CD8-positive, alpha-beta memory T cell (primary cell): ENCODE measurements at regions not wholly inside any gene's neighbourhood (a gene's known extent, or its start where the extent isn't known, plus 50 kb on each side); places are given as distances from the start of the nearest gene placed in this dataset.
"Not testable (repeated sequence)": the region's sequence is repeated elsewhere in the genome, so short reads cannot be mapped to it uniquely, and the experiment has no call there.

Experiments
- CTCF ChIA-PET: fragments of 350-600 bp; sonication (Branson Sonifier 250); formaldehyde crosslinking; loops from one replicate; lab custom pipeline; 2021; ENCODE audit warnings: antibody characterized with exemption; lab: Charles Lee
- POLR2A ChIA-PET: fragments of 350-600 bp; sonication (Branson Sonifier 250); formaldehyde crosslinking; loops from one replicate; lab custom pipeline; 2021; ENCODE audit warnings: antibody characterized with exemption; lab: Charles Lee
- DNase-seq, 5 donors: peaks; one replicate each; pipeline versions ENCODE4 v3.0.0 to v3.0.0-alpha.2; 2020 to 2022; ENCODE audit warnings: mixed read lengths in 1 of 5
- H3K27ac ChIP-seq: one replicate; pipeline ENCODE4 v1.7.0; 2013; ENCODE audit warnings: low read depth, mild to moderate bottlenecking, low read length, moderate library complexity
- H3K27me3 ChIP-seq: 2 replicates; pipeline ENCODE4 v1.7.0; 2013; ENCODE audit warnings: low read length, mild to moderate bottlenecking; ENCODE audit not compliant: insufficient read depth, poor library complexity, severe bottlenecking
- H3K36me3 ChIP-seq: 2 replicates; pipeline ENCODE4 v1.7.0; 2013; ENCODE audit warnings: mild to moderate bottlenecking, low read length, moderate library complexity; ENCODE audit not compliant: insufficient read depth
- H3K4me1 ChIP-seq: 2 replicates; pipeline ENCODE4 v1.7.0; 2013; ENCODE audit warnings: mild to moderate bottlenecking, low read length, moderate library complexity; ENCODE audit not compliant: insufficient read depth
- H3K4me3 ChIP-seq: 2 replicates; pipeline ENCODE4 v1.7.0; 2013; ENCODE audit warnings: mild to moderate bottlenecking, low read length
- H3K9me3 ChIP-seq: 2 replicates; pipeline ENCODE4 v1.7.0; 2013; ENCODE audit warnings: mild to moderate bottlenecking, low read length
- H3K27ac Mint-ChIP-seq, 8 donors: one replicate each; pipeline ENCODE4 v1.8.0; 2020 to 2021; ENCODE audit warnings: mixed read lengths in 8 of 8, mild to moderate bottlenecking in 6 of 8, inconsistent platforms in 3 of 8, moderate library complexity in 3 of 8
- H3K27me3 Mint-ChIP-seq, 2 donors: one replicate each; pipeline ENCODE4 v1.8.0; 2020 to 2021; ENCODE audit warnings: mixed read lengths in 2 of 2, mild to moderate bottlenecking in 1 of 2, moderate library complexity in 1 of 2
- H3K36me3 Mint-ChIP-seq, 3 donors: one replicate each; pipeline ENCODE4 v1.8.0; 2020 to 2021; ENCODE audit warnings: mixed read lengths in 3 of 3, inconsistent platforms in 1 of 3, mild to moderate bottlenecking in 1 of 3
- H3K4me1 Mint-ChIP-seq, 3 donors: one replicate each; pipeline ENCODE4 v1.8.0; 2020 to 2021; ENCODE audit warnings: mixed read lengths in 3 of 3, inconsistent platforms in 1 of 3, mild to moderate bottlenecking in 1 of 3
- H3K4me3 Mint-ChIP-seq, 7 donors: one replicate each; pipeline ENCODE4 v1.8.0; 2020 to 2021; ENCODE audit warnings: mixed read lengths in 7 of 7, mild to moderate bottlenecking in 6 of 7, moderate library complexity in 4 of 7, inconsistent platforms in 2 of 7
- H3K9me3 Mint-ChIP-seq, 5 donors: one replicate each; pipeline ENCODE4 v1.8.0; 2020 to 2022; ENCODE audit warnings: mixed read lengths in 5 of 5, mild to moderate bottlenecking in 3 of 5, moderate library complexity in 2 of 5, inconsistent platforms in 1 of 5

- H3K27me3 Mint-ChIP-seq, result not testable (repeated sequence)
Measured at GRCh38 chr1:184829496-184829895, 74.8 kb upstream of the EDEM3 start.

GRCh38 chr1:184828369-184828717 lies 73.7 kb upstream of the EDEM3 start:
- H3K9me3 Mint-ChIP-seq, result no peaks in the 10 kb centered on the region
- Histone ChIP-seq H3K36me3 (no peaks in the 10 kb centered on the region), H3K9me3 (no peaks in the 10 kb centered on the region), H3K27me3 (no peaks in the 10 kb centered on the region), H3K27ac (no peak overlapping the region), H3K4me1 (no peaks in the 10 kb centered on the region), H3K4me3 (no peak overlapping the region)
- POLR2A ChIA-PET, result no interaction called here
- no peak for DNase-seq
- H3K4me3 Mint-ChIP-seq, result no peak overlapping the region
- peaks cover 0 to 9% (median 2%) of the 10 kb centered on the region in 3 donors for H3K4me1 Mint-ChIP-seq
- peak overlapping the region in 5 of 8 donors; percentile 22 to 76 (median 29) for H3K27ac Mint-ChIP-seq
- CTCF ChIA-PET, result interaction anchor here (0.6 to 1.3 kb wide), 3 partner anchors 37 to 398 kb away, joined by 3 to 4 read pairs (median 4); no protein-coding TSS in a partner anchor
- H3K36me3 Mint-ChIP-seq, result peaks cover 13 to 77% (median 35%) of the 10 kb centered on the region in 3 donors
- H3K27me3 Mint-ChIP-seq, result no peaks in the 10 kb centered on the region

More at GRCh38 chr1:184829496-184829895, 74.8 kb upstream of the EDEM3 start:
- Mint-ChIP-seq H3K27ac (peak overlapping the region in 3 of 8 donors; percentile 27 to 61 (median 33)), H3K36me3 (peaks cover 13 to 67% (median 33%) of the 10 kb centered on the region in 3 donors)
- H3K4me3 ChIP-seq, H3K27me3 ChIP-seq, H3K4me1 Mint-ChIP-seq, H3K9me3 Mint-ChIP-seq, DNase-seq, H3K27ac ChIP-seq, H3K4me1 ChIP-seq, H3K4me3 Mint-ChIP-seq, H3K9me3 ChIP-seq, H3K36me3 ChIP-seq: not testable (repeated sequence)
- ChIA-PET POLR2A (interaction anchor here (0.7 to 1.0 kb wide), 2 partner anchors 15 to 109 kb away, joined by 3 to 9 read pairs; no protein-coding TSS in a partner anchor), CTCF (interaction anchor here (1.3 to 3.1 kb wide), 2 partner anchors 41 to 153 kb away, joined by 3 to 11 read pairs; no protein-coding TSS in a partner anchor)

- Histone ChIP-seq H3K4me3 (no peak overlapping the region), H3K27ac (no peak overlapping the region), H3K9me3 (no peaks in the 10 kb centered on the region), H3K4me1 (no peaks in the 10 kb centered on the region), H3K27me3 (no peaks in the 10 kb centered on the region), H3K36me3 (no peaks in the 10 kb centered on the region)
- CTCF ChIA-PET, result interaction anchor here (0.6 to 1.3 kb wide), 3 partner anchors 37 to 399 kb away, joined by 3 to 4 read pairs (median 4); no protein-coding TSS in a partner anchor
- no peaks in the 10 kb centered on the region for H3K9me3 Mint-ChIP-seq
- H3K4me3 Mint-ChIP-seq, result no peak overlapping the region
- H3K27me3 Mint-ChIP-seq, result no peaks in the 10 kb centered on the region
- H3K27ac Mint-ChIP-seq, result peak overlapping the region in 4 of 8 donors; percentile 22 to 76 (median 39)
- peaks cover 0 to 9% (median 2%) of the 10 kb centered on the region in 3 donors for H3K4me1 Mint-ChIP-seq
- peaks cover 17 to 80% (median 39%) of the 10 kb centered on the region in 3 donors for H3K36me3 Mint-ChIP-seq
- no peak for DNase-seq
- POLR2A ChIA-PET, result no interaction called here
Measured at GRCh38 chr1:184827600-184828368, 73.1 kb upstream of the EDEM3 start.

GRCh38 chr1:184826001-184826400 lies 71.3 kb upstream of the EDEM3 start:
- H3K36me3 Mint-ChIP-seq, result peaks cover 7 to 81% (median 36%) of the 10 kb centered on the region in 3 donors
- no peaks in the 10 kb centered on the region for H3K9me3 Mint-ChIP-seq
- Histone ChIP-seq H3K36me3 (no peaks in the 10 kb centered on the region), H3K27ac (no peak overlapping the region), H3K27me3 (no peaks in the 10 kb centered on the region), H3K9me3 (no peaks in the 10 kb centered on the region), H3K4me3 (no peak overlapping the region), H3K4me1 (no peaks in the 10 kb centered on the region)
- no peaks in the 10 kb centered on the region for H3K27me3 Mint-ChIP-seq
- POLR2A ChIA-PET, result no interaction called here
- CTCF ChIA-PET, result interaction anchor here (1.6 kb wide), 1 partner anchor 75 kb away, joined by 4 read pairs; no protein-coding TSS in a partner anchor
- DNase-seq, result no peak
- H3K27ac Mint-ChIP-seq, result peak overlapping the region in 5 of 8 donors; percentile 38 to 85 (median 69)
- no peak overlapping the region for H3K4me3 Mint-ChIP-seq
- H3K4me1 Mint-ChIP-seq, result peaks cover 0 to 9% (median 2%) of the 10 kb centered on the region in 3 donors

GRCh38 chr1:184825571-184825970 lies 70.9 kb upstream of the EDEM3 start:
- Mint-ChIP-seq H3K27me3 (no peaks in the 10 kb centered on the region), H3K36me3 (peaks cover 6 to 83% (median 41%) of the 10 kb centered on the region in 3 donors), H3K9me3 (no peaks in the 10 kb centered on the region), H3K4me3 (no peak overlapping the region), H3K4me1 (peaks cover 0 to 9% (median 2%) of the 10 kb centered on the region in 3 donors), H3K27ac (peak overlapping the region in 6 of 8 donors; percentile 1 to 85 (median 76))
- no peaks in the 10 kb centered on the region for H3K27me3 ChIP-seq
- H3K27ac ChIP-seq, result no peak overlapping the region
- no peak for DNase-seq
- no peaks in the 10 kb centered on the region for H3K4me1 ChIP-seq
- no peaks in the 10 kb centered on the region for H3K36me3 ChIP-seq
- H3K4me3 ChIP-seq, result no peak overlapping the region
- CTCF ChIA-PET, result interaction anchor here (1.6 kb wide), 1 partner anchor 76 kb away, joined by 4 read pairs; no protein-coding TSS in a partner anchor
- H3K9me3 ChIP-seq, result no peaks in the 10 kb centered on the region
- POLR2A ChIA-PET, result no interaction called here

- H3K4me3 Mint-ChIP-seq, result no peak overlapping the region
- H3K27ac Mint-ChIP-seq, result peak overlapping the region in 7 of 8 donors; percentile 4 to 91 (median 65)
- Histone ChIP-seq H3K27me3 (no peaks in the 10 kb centered on the region), H3K27ac (no peak overlapping the region), H3K9me3 (no peaks in the 10 kb centered on the region), H3K4me3 (no peak overlapping the region), H3K36me3 (no peaks in the 10 kb centered on the region), H3K4me1 (no peaks in the 10 kb centered on the region)
- no peak for DNase-seq
- ChIA-PET POLR2A (no interaction called here), CTCF (interaction anchor here (1.6 kb wide), 1 partner anchor 77 kb away, joined by 4 read pairs; no protein-coding TSS in a partner anchor)
- H3K4me1 Mint-ChIP-seq, result peaks cover 0 to 13% (median 2%) of the 10 kb centered on the region in 3 donors
- peaks cover 4 to 81% (median 38%) of the 10 kb centered on the region in 3 donors for H3K36me3 Mint-ChIP-seq
- H3K9me3 Mint-ChIP-seq, result no peaks in the 10 kb centered on the region
- no peaks in the 10 kb centered on the region for H3K27me3 Mint-ChIP-seq
Measured at GRCh38 chr1:184824691-184825323, 70.1 kb upstream of the EDEM3 start.

- H3K4me3 Mint-ChIP-seq, result no peak overlapping the region
- H3K4me3 ChIP-seq, result no peak overlapping the region
Measured at GRCh38 chr1:184823080-184823479, 68.4 kb upstream of the EDEM3 start.

More at GRCh38 chr1:184823080-184823479, 68.4 kb upstream of the EDEM3 start:
- Mint-ChIP-seq H3K4me1 (peaks cover 0 to 13% (median 2%) of the 10 kb centered on the region in 3 donors), H3K36me3 (peaks cover 21 to 88% (median 44%) of the 10 kb centered on the region in 3 donors), H3K27ac (peak overlapping the region in 4 of 8 donors; percentile 4 to 71 (median 40)), H3K9me3 (peaks cover 0 to 2% (median 0%) of the 10 kb centered on the region in 5 donors), H3K27me3 (no peaks in the 10 kb centered on the region)
- H3K36me3 ChIP-seq, result no peaks in the 10 kb centered on the region
- no peaks in the 10 kb centered on the region for H3K9me3 ChIP-seq
- DNase-seq, result no peak
- POLR2A ChIA-PET, result no interaction called here
- no peaks in the 10 kb centered on the region for H3K4me1 ChIP-seq
- CTCF ChIA-PET, result no interaction called here
- no peak overlapping the region for H3K27ac ChIP-seq
- H3K27me3 ChIP-seq, result no peaks in the 10 kb centered on the region
